ENCODE measurements at regions not wholly inside any gene's neighbourhood (a gene's known extent, or its start where the extent isn't known, plus 50 kb on each side); places are given as distances from the start of the nearest gene placed in this dataset.

DNA sequence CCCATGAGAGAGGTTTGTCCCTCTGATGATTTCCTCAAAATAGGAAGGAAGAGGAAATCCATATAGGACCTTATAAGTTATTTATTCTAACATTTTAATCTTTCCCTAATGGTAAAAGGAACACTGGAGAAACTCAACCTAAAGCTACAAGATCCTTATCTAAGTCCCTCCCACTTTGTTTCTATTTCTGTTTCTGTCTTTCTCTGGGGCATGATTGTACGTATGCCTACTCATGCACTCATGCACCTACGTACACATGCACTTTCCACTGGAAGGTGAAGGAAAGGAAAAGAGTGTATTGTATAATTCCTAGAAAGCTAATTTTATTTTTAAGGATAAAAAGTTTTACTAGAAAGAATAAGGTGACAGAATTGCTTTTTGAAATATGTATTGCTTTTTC is 125.0 kb downstream of the RAB38 start:
- TF ChIP-seq, protein P1, sequence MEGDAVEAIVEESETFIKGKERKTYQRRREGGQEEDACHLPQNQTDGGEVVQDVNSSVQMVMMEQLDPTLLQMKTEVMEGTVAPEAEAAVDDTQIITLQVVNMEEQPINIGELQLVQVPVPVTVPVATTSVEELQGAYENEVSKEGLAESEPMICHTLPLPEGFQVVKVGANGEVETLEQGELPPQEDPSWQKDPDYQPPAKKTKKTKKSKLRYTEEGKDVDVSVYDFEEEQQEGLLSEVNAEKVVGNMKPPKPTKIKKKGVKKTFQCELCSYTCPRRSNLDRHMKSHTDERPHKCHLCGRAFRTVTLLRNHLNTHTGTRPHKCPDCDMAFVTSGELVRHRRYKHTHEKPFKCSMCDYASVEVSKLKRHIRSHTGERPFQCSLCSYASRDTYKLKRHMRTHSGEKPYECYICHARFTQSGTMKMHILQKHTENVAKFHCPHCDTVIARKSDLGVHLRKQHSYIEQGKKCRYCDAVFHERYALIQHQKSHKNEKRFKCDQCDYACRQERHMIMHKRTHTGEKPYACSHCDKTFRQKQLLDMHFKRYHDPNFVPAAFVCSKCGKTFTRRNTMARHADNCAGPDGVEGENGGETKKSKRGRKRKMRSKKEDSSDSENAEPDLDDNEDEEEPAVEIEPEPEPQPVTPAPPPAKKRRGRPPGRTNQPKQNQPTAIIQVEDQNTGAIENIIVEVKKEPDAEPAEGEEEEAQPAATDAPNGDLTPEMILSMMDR (IDR thresholded peaks at IDR 0.05) = no peak
- no peak for TF ChIP-seq POLR2A (IDR thresholded peaks at IDR 0.05)
